ENCODE measurements at regions not wholly inside any gene's neighbourhood (a gene's known extent, or its start where the extent isn't known, plus 50 kb on each side); places are given as distances from the start of the nearest gene placed in this dataset.

- TF ChIP-seq CTCF (IDR thresholded peaks at IDR 0.05) (no peak), ZFX (IDR thresholded peaks at IDR 0.05; ENCODE audit: borderline replicate concordance) (no peak)
Measured at GRCh38 chr6:168155193-168155592, 76.2 kb upstream of the FRMD1 start.
